ENCODE measurements at regions not wholly inside any gene's neighbourhood (a gene's known extent, or its start where the extent isn't known, plus 50 kb on each side); places are given as distances from the start of the nearest gene placed in this dataset.

- no peak overlapping the region for H3K14ac ChIP-seq (ENCODE audit: insufficient read depth, low read length)
- H3K79me1 ChIP-seq (ENCODE audit: insufficient read depth, low read depth, low read length, poor library complexity, severe bottlenecking), result no peaks in the 10 kb centered on the region
- H4K20me1 ChIP-seq (ENCODE audit: control insufficient read depth, insufficient read depth, insufficient read length), result no peaks in the 10 kb centered on the region
- no peak overlapping the region for H4K5ac ChIP-seq (ENCODE audit: insufficient read length, low read depth, low read length)
- H2BK120ac ChIP-seq (ENCODE audit: low read depth, low read length, poor library complexity, severe bottlenecking), result no peak overlapping the region
- H3K4me2 ChIP-seq (ENCODE audit: insufficient read depth, insufficient read length, low read length), result no peak overlapping the region
- H3K27ac Mint-ChIP-seq, result no peak overlapping the region; a peak in 1 of 7 replicates
- no CpG with 5 or more reads among the region's 1 CpG for WGBS (ENCODE audit: extremely low coverage, insufficient read length, low lambda C conversion rate)
- H3K23me2 ChIP-seq (ENCODE audit: insufficient read length, low read depth, low read length, poor library complexity, severe bottlenecking), result no peaks in the 10 kb centered on the region
- no peak overlapping the region for H2AK5ac ChIP-seq (ENCODE audit: insufficient read length, low read length)
- H2AFZ ChIP-seq (ENCODE audit: low read length), result no peak overlapping the region
- H3K79me2 ChIP-seq (ENCODE audit: insufficient read depth, low read length), result no peaks in the 10 kb centered on the region
- H3K4me3 Mint-ChIP-seq, result no peak overlapping the region
- H3K56ac ChIP-seq (ENCODE audit: insufficient read length, low read depth, low read length), result no peak overlapping the region
- H2BK15ac ChIP-seq (ENCODE audit: low read depth, low read length), result no peak overlapping the region
- TF ChIP-seq CTCF (conservative IDR thresholded peaks at IDR 0.05), result no peak
- DNase-seq, result no peak
- H2BK5ac ChIP-seq (ENCODE audit: insufficient read length, low read length), result no peak overlapping the region
- H3K18ac ChIP-seq (ENCODE audit: insufficient read length, low read depth, low read length), result no peak overlapping the region
- no peak overlapping the region for H3K9ac ChIP-seq (ENCODE audit: extremely low read depth, insufficient read length, low read length)
- peaks cover 0 to 33% (median 5%) of the 10 kb centered on the region in 3 experiments; a peak in 5 of 7 replicates for H3K36me3 Mint-ChIP-seq (ENCODE audit: insufficient read depth in 1 of 3, low read depth in 3 of 3)
- no peak overlapping the region for H4K8ac ChIP-seq (replicated peaks; ENCODE audit: insufficient read length, low read depth, low read length)
- H4K91ac ChIP-seq (ENCODE audit: insufficient read length, low read depth, low read length), result no peak overlapping the region
- H3K4me1 ChIP-seq (ENCODE audit: insufficient read depth, low read length), result no peaks in the 10 kb centered on the region
- no peak overlapping the region for H2BK20ac ChIP-seq (ENCODE audit: low read depth, low read length, poor library complexity, severe bottlenecking)
- H3K23ac ChIP-seq (ENCODE audit: insufficient read length, low read depth, low read length), result no peak overlapping the region
- no peak overlapping the region for H3T11ph ChIP-seq (ENCODE audit: low read length)
- peaks cover 16% of the 10 kb centered on the region in 2 experiments for H3K9me3 Mint-ChIP-seq
- no peak overlapping the region for H2BK12ac ChIP-seq (ENCODE audit: insufficient read length, low read depth, low read length)
- no peaks in the 10 kb centered on the region for H3K9me3 ChIP-seq (ENCODE audit: control insufficient read depth, low read depth, low read length)
- H3K27me3 ChIP-seq (ENCODE audit: insufficient read depth, low read length), result no peaks in the 10 kb centered on the region
- H3K27ac ChIP-seq (ENCODE audit: insufficient read length, low read depth, low read length), result no peak overlapping the region
- H3K27me3 Mint-ChIP-seq (ENCODE audit: low read depth), result no peaks in the 10 kb centered on the region
- H3K4me1 Mint-ChIP-seq, result peaks cover 0 to 2% of the 10 kb centered on the region in 2 experiments; a peak in 1 of 4 replicates
- H3K4ac ChIP-seq (ENCODE audit: low read depth, low read length), result no peak overlapping the region
Measured at GRCh38 chr11:37512156-37512780, 914.2 kb upstream of the RAG2 start.
